ENCODE measurements at regions not wholly inside any gene's neighbourhood (a gene's known extent, or its start where the extent isn't known, plus 50 kb on each side); places are given as distances from the start of the nearest gene placed in this dataset.
"Not testable (repeated sequence)": the region's sequence is repeated elsewhere in the genome, so short reads cannot be mapped to it uniquely, and the experiment has no call there.

DNA sequence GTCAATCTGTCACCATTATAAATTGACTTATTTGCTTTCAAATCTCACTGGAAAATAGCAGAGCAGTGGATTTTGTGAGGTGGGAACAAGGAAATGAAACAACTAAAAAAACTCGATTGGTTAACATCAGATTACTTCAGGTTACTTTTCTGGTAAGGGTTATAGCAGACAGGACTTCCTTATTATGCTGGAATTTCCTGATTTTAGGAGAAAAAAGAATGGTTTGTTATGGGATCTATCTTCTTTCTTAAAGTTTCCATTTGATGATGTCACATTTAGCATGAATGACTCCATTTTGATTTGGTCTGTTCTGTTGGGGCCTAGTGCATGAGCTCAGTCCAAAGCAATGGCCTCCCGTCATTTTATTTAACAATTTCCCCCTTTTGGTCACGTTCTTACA, 210.6 kb downstream of the KCNJ2 start:
- no peak overlapping the region for H3K27ac ChIP-seq
- no peak overlapping the region for H3K4me3 ChIP-seq
- H3K9me3 ChIP-seq = no peaks in the 10 kb centered on the region
- TF ChIP-seq POLR2AphosphoS5 (IDR thresholded peaks at IDR 0.05) (no peak), POLR2A (IDR thresholded peaks at IDR 0.05) (no peak)
- TF ChIP-seq, protein P1, sequence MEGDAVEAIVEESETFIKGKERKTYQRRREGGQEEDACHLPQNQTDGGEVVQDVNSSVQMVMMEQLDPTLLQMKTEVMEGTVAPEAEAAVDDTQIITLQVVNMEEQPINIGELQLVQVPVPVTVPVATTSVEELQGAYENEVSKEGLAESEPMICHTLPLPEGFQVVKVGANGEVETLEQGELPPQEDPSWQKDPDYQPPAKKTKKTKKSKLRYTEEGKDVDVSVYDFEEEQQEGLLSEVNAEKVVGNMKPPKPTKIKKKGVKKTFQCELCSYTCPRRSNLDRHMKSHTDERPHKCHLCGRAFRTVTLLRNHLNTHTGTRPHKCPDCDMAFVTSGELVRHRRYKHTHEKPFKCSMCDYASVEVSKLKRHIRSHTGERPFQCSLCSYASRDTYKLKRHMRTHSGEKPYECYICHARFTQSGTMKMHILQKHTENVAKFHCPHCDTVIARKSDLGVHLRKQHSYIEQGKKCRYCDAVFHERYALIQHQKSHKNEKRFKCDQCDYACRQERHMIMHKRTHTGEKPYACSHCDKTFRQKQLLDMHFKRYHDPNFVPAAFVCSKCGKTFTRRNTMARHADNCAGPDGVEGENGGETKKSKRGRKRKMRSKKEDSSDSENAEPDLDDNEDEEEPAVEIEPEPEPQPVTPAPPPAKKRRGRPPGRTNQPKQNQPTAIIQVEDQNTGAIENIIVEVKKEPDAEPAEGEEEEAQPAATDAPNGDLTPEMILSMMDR (IDR thresholded peaks at IDR 0.05) = no peak
- intact Hi-C loops (cut with DNase I) = no loop called here
- 94% methylated on average over 3 of the region's 3 CpGs for WGBS
- no peaks in the 10 kb centered on the region for H3K36me3 ChIP-seq
- no peaks in the 10 kb centered on the region for H3K27me3 ChIP-seq (replicated peaks; ENCODE audit: insufficient read depth)
- no peaks in the 10 kb centered on the region for H3K4me1 ChIP-seq (replicated peaks)
- no peak for DNase-seq (ENCODE audit: low spot score)

DNA sequence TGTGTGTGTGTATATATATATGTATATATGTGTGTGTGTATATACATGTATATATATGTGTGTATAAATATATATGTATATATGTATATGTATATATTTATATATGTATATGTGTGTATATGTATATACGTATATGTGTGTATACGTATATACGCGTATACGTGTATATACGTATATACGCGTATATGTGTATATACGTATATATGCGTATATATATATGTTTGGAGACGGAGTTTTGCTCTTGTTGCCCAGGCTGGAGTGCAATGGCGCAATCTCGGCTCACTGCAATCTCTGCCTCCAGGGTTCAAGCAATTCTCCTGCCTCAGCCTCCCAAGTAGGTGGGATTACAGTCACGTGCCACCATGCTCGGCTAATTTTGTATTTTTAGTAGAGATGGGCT, 212.6 kb downstream of the KCNJ2 start:
- H3K9me3 ChIP-seq; intact Hi-C loops (cut with DNase I); H3K4me3 ChIP-seq; H3K27ac ChIP-seq; H3K27me3 ChIP-seq (replicated peaks; ENCODE audit: insufficient read depth); DNase-seq (ENCODE audit: low spot score); H3K4me1 ChIP-seq (replicated peaks); H3K36me3 ChIP-seq: not testable (repeated sequence)
- 96% methylated on average over 15 of the region's 15 CpGs for WGBS

DNA sequence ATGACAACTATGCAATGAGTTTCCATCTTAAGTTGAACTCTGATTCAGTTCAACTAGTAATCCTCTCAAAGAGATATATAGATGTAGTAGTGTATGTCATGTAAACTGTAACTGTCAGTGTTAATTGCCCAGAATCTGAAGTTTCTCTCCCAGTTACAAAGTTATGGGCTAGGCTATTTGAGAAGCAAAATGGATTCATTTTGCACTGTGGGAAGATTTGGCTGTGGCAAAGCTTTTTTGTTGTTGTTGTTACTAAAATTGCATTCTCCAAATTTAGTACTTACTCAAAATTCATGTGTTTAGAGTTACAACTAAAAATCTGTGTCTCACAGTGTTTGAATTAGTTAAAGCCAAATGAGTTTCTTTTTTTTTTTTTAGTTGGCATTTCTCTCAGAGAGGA, 219.0 kb downstream of the KCNJ2 start:
- no peaks in the 10 kb centered on the region for H3K9me3 ChIP-seq
- H3K27ac ChIP-seq = no peak overlapping the region
- intact Hi-C loops (cut with DNase I) = no loop called here
- no peaks in the 10 kb centered on the region for H3K27me3 ChIP-seq (replicated peaks; ENCODE audit: insufficient read depth)
- TF ChIP-seq, protein P1 (IDR thresholded peaks at IDR 0.05) = no peak
- TF ChIP-seq POLR2AphosphoS5 (IDR thresholded peaks at IDR 0.05) (no peak), POLR2A (IDR thresholded peaks at IDR 0.05) (no peak)
- H3K4me1 ChIP-seq (replicated peaks) = no peaks in the 10 kb centered on the region
- DNase-seq (ENCODE audit: low spot score) = no peak
- H3K36me3 ChIP-seq = no peaks in the 10 kb centered on the region
- H3K4me3 ChIP-seq = no peak overlapping the region

DNA sequence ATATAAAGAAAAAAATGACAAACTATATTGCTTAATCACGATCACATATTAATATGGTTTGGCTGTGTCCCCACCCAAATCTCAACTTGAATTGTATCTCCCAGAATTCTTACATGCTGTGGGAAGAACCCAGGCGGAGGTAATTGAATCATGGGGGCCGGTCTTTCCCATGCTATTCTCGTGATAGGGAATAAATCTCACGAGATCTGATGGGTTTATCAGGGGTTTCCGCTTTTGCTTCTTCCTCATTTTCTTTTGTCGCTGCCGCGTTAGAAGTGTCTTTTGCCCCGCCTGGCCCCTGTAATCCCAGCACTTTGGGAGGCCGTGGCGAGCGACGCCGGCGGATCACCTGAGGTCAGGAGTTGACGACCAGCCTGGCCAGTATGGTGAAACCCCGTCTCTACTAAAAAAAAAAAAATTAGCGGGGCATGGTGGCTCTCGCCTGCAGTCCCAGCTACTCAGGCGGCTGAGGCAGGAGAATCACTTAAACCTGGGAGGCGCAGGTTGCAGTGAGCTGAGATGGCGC, 220.0 kb downstream of the KCNJ2 start:
- WGBS = 94% methylated on average over 22 of the region's 23 CpGs

DNA sequence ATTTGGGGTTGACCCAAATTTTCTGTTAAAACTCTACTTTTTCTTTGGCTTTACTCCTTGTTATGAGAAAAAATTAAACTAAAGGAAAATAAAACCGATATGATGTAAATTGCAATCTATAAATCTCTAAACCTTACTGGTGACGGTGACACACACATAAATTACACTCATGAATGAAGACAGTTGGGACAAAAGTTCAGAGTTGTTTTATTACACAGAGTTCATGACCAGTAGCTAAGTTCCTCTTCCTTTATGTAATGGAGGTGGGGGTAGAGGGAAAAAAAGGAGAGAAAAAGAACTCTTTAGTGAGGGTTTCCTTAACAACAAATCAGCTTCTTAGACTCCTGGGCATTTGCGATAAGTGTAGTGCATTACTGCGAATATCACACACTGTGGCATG, 220.7 kb downstream of the KCNJ2 start:
- no peaks in the 10 kb centered on the region for H3K4me1 ChIP-seq (replicated peaks)
- no peaks in the 10 kb centered on the region for H3K9me3 ChIP-seq
- no peak overlapping the region for H3K4me3 ChIP-seq
- no peak overlapping the region for H3K27ac ChIP-seq
- no peaks in the 10 kb centered on the region for H3K27me3 ChIP-seq (replicated peaks; ENCODE audit: insufficient read depth)
- no peak for DNase-seq (ENCODE audit: low spot score)
- 45% methylated on average over 4 of the region's 4 CpGs for WGBS
- TF ChIP-seq POLR2A (IDR thresholded peaks at IDR 0.05) (no peak), POLR2AphosphoS5 (IDR thresholded peaks at IDR 0.05) (no peak)
- H3K36me3 ChIP-seq = no peaks in the 10 kb centered on the region
- intact Hi-C loops (cut with DNase I) = no loop called here

More for the DNA sequence above, 220.0 kb downstream of the KCNJ2 start:
- H3K27me3 ChIP-seq (replicated peaks; ENCODE audit: insufficient read depth); H3K27ac ChIP-seq; H3K4me3 ChIP-seq; intact Hi-C loops (cut with DNase I); H3K9me3 ChIP-seq; H3K4me1 ChIP-seq (replicated peaks); H3K36me3 ChIP-seq; DNase-seq (ENCODE audit: low spot score): not testable (repeated sequence)

DNA sequence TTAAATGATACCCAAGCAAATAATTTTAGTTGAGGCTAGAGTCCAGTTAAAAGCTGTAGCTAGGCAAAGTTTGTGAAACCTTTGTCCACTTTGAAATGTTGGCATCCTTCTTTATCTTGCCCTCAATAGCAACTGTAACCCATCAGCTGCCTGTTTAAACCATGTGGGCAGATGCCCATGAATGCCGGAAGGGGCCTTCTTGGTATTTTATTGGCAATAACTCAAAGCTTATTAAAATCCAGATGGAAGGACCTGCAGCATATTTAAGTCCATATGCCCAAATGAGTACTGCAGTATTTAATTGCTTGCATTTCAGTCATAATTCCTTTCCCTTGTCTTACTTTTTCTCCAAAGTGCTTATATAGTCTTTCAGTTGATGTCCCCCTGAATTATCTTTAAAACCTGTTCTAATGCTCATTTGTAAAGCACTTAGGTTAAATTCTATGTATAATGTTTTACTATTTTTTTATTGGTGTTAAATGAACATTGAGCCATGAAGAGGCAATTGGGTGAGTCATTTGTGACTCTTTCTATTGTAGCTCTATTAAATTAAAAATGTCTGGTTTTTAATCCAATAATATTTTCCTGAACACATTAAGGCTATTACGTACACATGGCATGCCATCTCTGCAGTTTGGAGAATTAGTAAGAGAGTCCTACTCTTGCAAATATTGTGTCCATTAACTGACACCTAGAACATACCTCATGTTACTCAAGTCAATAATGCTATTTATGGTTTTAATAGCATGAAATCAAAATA, 225.3 kb downstream of the KCNJ2 start:
- intact Hi-C loops (cut with DNase I) = no loop called here
- H3K36me3 ChIP-seq = no peaks in the 10 kb centered on the region
- DNase-seq (ENCODE audit: low spot score) = no peak
- H3K4me1 ChIP-seq (replicated peaks) = no peaks in the 10 kb centered on the region
- WGBS = 73% methylated on average over 2 of the region's 2 CpGs
- no peak overlapping the region for H3K4me3 ChIP-seq
- TF ChIP-seq, protein P1 (IDR thresholded peaks at IDR 0.05) = no peak
- TF ChIP-seq POLR2A (IDR thresholded peaks at IDR 0.05) = no peak
- no peaks in the 10 kb centered on the region for H3K9me3 ChIP-seq
- no peak overlapping the region for H3K27ac ChIP-seq
- H3K27me3 ChIP-seq (replicated peaks; ENCODE audit: insufficient read depth) = no peaks in the 10 kb centered on the region
